ENCODE measurements at regions not wholly inside any gene's neighbourhood (a gene's known extent, or its start where the extent isn't known, plus 50 kb on each side); places are given as distances from the start of the nearest gene placed in this dataset.

DNA sequence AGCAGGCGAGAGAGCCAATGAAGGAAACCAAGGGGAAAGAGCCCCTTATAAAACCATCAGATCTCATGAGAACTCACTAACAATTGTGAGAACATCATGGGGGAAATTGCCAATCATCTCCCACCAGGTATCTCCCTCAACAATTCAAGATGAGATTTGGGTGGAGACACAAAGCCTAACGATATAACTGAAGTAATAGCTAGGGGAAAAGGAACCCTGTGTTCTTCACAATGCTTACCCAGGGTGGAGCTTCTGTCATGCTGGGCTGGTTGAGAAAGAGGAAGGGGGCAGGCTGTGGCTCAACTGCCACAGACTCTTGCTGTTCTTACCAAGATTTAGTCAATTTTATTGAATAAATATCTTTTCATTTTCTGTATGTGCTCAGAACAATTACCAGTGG, 392.1 kb upstream of the HS6ST1 start:
- Histone ChIP-seq H3K9me3 (ENCODE audit: control insufficient read depth in 2 of 3, low read length in 3 of 3) (peaks cover 0 to 16% (median 6%) of the 10 kb centered on the region in 3 experiments), H3K36me3 (ENCODE audit: control insufficient read depth in 2 of 3, insufficient read depth in 3 of 3, low read length in 3 of 3) (no peaks in the 10 kb centered on the region), H3K4me1 (ENCODE audit: control insufficient read depth in 2 of 2, insufficient read depth in 2 of 2, low read length in 2 of 2) (no peaks in the 10 kb centered on the region), H3K27ac (ENCODE audit: low read depth, low read length) (no peak overlapping the region), H3K4me3 (ENCODE audit: low read length) (no peak overlapping the region), H3K27me3 (ENCODE audit: control insufficient read depth in 2 of 2, insufficient read depth in 2 of 2, low read length in 2 of 2) (no peaks in the 10 kb centered on the region)
- Mint-ChIP-seq H3K27ac (no peak overlapping the region), H3K4me3 (no peak overlapping the region), H3K27me3 (peaks cover 6 to 28% (median 20%) of the 10 kb centered on the region in 5 donors), H3K9me3 (peaks cover 5 to 42% (median 23%) of the 10 kb centered on the region in 11 donors), H3K4me1 (no peaks in the 10 kb centered on the region), H3K36me3 (peaks cover 0 to 21% (median 0%) of the 10 kb centered on the region in 5 donors)
- DNase-seq (no peak), ATAC-seq (peak; percentile 61)
- ChIA-PET CTCF (interaction anchor here (0.6 kb wide), 1 partner anchor 103 kb away, joined by 3 read pairs; no protein-coding TSS in a partner anchor), POLR2A (no interaction called here)
- intact Hi-C loops (cut with micrococcal nuclease) = no loop called here

DNA sequence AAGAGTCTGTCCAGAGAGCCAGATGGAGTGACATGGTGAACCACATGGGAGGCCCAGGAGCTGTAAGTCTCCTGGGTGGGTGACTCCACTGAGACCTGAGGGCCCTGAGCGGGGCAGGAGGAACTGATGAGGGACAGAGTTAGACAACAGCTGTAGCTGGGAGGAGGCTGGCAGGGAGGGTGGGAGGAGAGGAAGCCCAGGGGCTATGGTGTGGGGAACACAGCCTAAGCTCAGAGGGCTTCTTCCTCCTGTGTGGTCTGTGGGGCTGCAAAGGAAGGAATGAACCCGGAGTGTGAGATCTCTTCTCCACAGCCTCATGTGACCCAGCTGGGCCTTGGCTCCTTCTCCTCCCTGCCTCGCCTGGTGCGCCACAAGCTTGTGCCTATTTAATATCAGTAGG, 395.6 kb upstream of the HS6ST1 start:
- Mint-ChIP-seq H3K9me3 (peaks cover 0 to 14% (median 12%) of the 10 kb centered on the region in 11 donors), H3K27ac (no peak overlapping the region), H3K27me3 (peaks cover 18 to 54% (median 29%) of the 10 kb centered on the region in 5 donors), H3K4me3 (no peak overlapping the region), H3K4me1 (no peaks in the 10 kb centered on the region), H3K36me3 (peaks cover 0 to 12% (median 0%) of the 10 kb centered on the region in 5 donors)
- Histone ChIP-seq H3K4me1 (ENCODE audit: control insufficient read depth in 2 of 2, insufficient read depth in 2 of 2, low read length in 2 of 2) (no peaks in the 10 kb centered on the region), H3K27me3 (ENCODE audit: control insufficient read depth in 2 of 2, insufficient read depth in 2 of 2, low read length in 2 of 2) (no peaks in the 10 kb centered on the region), H3K36me3 (ENCODE audit: control insufficient read depth in 2 of 3, insufficient read depth in 3 of 3, low read length in 3 of 3) (no peaks in the 10 kb centered on the region), H3K27ac (ENCODE audit: low read depth, low read length) (no peak overlapping the region), H3K9me3 (ENCODE audit: control insufficient read depth in 2 of 3, low read length in 3 of 3) (no peaks in the 10 kb centered on the region), H3K4me3 (ENCODE audit: low read length) (no peak overlapping the region)
- ChIA-PET POLR2A (no interaction called here), CTCF (no interaction called here)
- intact Hi-C loops (cut with micrococcal nuclease) = no loop called here
- no peak for DNase-seq
- peak; percentile 38 for ATAC-seq

DNA sequence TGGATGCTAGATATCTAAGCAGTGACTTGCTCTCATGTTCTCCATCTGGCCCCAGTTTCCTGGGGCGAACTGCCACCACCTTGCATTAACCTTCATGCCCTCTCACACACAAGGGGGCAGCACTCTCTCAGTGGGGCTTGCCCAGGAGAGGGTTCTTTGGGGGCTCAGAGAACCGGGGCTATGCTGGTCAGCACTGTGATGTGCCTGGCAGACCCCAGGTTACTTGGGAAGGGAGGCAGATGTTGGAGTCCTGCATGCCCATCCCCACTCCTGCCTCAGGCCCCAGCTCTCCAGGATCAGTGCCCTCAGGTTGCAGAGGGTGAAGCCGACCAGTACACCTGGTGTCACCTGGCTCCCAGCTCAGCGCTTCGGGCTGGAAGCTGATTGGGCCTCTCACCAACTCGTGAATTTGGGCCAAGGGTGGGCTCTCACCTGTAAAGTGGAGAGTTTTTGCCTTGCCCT, 396.2 kb upstream of the HS6ST1 start:
- H3K27ac ChIP-seq (ENCODE audit: low read depth, low read length) = no peak overlapping the region
- Mint-ChIP-seq H3K4me3 (no peak overlapping the region), H3K9me3 (peaks cover 0 to 9% (median 7%) of the 10 kb centered on the region in 11 donors), H3K27me3 (peaks cover 18 to 54% (median 29%) of the 10 kb centered on the region in 5 donors), H3K27ac (no peak overlapping the region), H3K36me3 (peaks cover 0 to 6% (median 0%) of the 10 kb centered on the region in 5 donors), H3K4me1 (no peaks in the 10 kb centered on the region)
- no peak overlapping the region for H3K4me3 ChIP-seq (ENCODE audit: low read length)
- DNase-seq = no peak
- intact Hi-C loops (cut with micrococcal nuclease) = no loop called here
- H3K9me3 ChIP-seq (ENCODE audit: control insufficient read depth in 2 of 3, low read length in 3 of 3) = no peaks in the 10 kb centered on the region
- no peaks in the 10 kb centered on the region for H3K36me3 ChIP-seq (ENCODE audit: control insufficient read depth in 2 of 3, insufficient read depth in 3 of 3, low read length in 3 of 3)
- H3K4me1 ChIP-seq (ENCODE audit: control insufficient read depth in 2 of 2, insufficient read depth in 2 of 2, low read length in 2 of 2) = no peaks in the 10 kb centered on the region
- CTCF ChIA-PET = no interaction called here
- no peak for ATAC-seq
- POLR2A ChIA-PET = no interaction called here
- H3K27me3 ChIP-seq (ENCODE audit: control insufficient read depth in 2 of 2, insufficient read depth in 2 of 2, low read length in 2 of 2) = no peaks in the 10 kb centered on the region

DNA sequence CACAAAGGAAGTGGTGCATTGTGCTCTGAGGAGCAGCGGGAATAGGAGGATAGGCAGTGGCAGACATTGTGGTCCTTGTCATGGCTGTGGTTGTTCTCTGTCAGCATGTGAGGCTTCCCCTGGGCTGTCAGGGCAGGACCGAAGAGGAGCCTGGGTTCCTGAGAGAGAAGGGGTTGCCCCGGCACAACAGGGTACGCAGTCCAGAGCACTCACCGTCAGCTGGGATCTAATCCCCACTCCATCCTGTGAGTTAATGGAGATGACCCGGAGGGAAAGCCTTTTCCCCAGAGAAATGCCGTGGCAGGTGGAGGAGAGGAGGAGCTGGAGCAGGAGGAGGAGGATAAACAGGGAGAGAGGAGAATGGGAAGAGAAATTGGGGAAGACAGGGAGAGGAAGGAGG, 396.7 kb upstream of the HS6ST1 start:
- no peak for ATAC-seq
- Mint-ChIP-seq H3K36me3 (peaks cover 0 to 3% (median 0%) of the 10 kb centered on the region in 5 donors), H3K4me1 (no peaks in the 10 kb centered on the region), H3K27me3 (peaks cover 20 to 54% (median 29%) of the 10 kb centered on the region in 5 donors), H3K9me3 (peaks cover 0 to 4% (median 2%) of the 10 kb centered on the region in 11 donors), H3K27ac (no peak overlapping the region), H3K4me3 (no peak overlapping the region)
- Histone ChIP-seq H3K4me3 (ENCODE audit: low read length) (no peak overlapping the region), H3K27me3 (ENCODE audit: control insufficient read depth in 2 of 2, insufficient read depth in 2 of 2, low read length in 2 of 2) (no peaks in the 10 kb centered on the region), H3K36me3 (ENCODE audit: control insufficient read depth in 2 of 3, insufficient read depth in 3 of 3, low read length in 3 of 3) (no peaks in the 10 kb centered on the region), H3K27ac (ENCODE audit: low read depth, low read length) (no peak overlapping the region), H3K9me3 (ENCODE audit: control insufficient read depth in 2 of 3, low read length in 3 of 3) (no peaks in the 10 kb centered on the region), H3K4me1 (ENCODE audit: control insufficient read depth in 2 of 2, insufficient read depth in 2 of 2, low read length in 2 of 2) (no peaks in the 10 kb centered on the region)
- ChIA-PET POLR2A (no interaction called here), CTCF (no interaction called here)
- no peak for DNase-seq
- intact Hi-C loops (cut with micrococcal nuclease) = no loop called here

DNA sequence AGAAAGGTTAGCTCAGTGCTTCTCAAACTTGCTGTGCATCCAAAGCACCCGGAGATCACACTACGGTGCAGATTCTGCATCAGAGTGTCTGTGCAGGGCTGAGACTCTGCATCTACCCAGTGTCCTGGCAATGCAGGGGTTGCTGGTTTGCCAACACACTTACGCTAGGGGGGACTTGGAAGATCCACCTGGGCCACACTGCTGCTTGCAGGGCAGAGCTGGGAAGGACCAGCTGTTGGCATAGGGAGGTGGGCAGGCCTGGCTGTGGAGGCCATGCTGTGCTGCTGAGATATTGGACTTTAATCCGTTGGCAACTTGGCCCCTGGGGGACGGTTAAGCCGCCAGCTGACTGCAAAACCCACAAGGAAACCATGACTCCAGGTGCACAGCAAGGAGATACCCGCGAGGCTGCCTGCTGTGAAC, 397.6 kb upstream of the HS6ST1 start:
- Mint-ChIP-seq H3K36me3 (no peaks in the 10 kb centered on the region), H3K4me1 (no peaks in the 10 kb centered on the region), H3K4me3 (no peak overlapping the region), H3K9me3 (peaks cover 0 to 3% (median 0%) of the 10 kb centered on the region in 11 donors), H3K27ac (no peak overlapping the region), H3K27me3 (peaks cover 22 to 54% (median 29%) of the 10 kb centered on the region in 5 donors)
- Histone ChIP-seq H3K4me1 (ENCODE audit: control insufficient read depth in 2 of 2, insufficient read depth in 2 of 2, low read length in 2 of 2) (no peaks in the 10 kb centered on the region), H3K9me3 (ENCODE audit: control insufficient read depth in 2 of 3, low read length in 3 of 3) (no peaks in the 10 kb centered on the region), H3K27ac (ENCODE audit: low read depth, low read length) (no peak overlapping the region), H3K27me3 (ENCODE audit: control insufficient read depth in 2 of 2, insufficient read depth in 2 of 2, low read length in 2 of 2) (no peaks in the 10 kb centered on the region), H3K4me3 (ENCODE audit: low read length) (no peak overlapping the region), H3K36me3 (ENCODE audit: control insufficient read depth in 2 of 3, insufficient read depth in 3 of 3, low read length in 3 of 3) (no peaks in the 10 kb centered on the region)
- intact Hi-C loops (cut with micrococcal nuclease) = no loop called here
- ATAC-seq = no peak
- ChIA-PET POLR2A (no interaction called here), CTCF (no interaction called here)
- no peak for DNase-seq

DNA sequence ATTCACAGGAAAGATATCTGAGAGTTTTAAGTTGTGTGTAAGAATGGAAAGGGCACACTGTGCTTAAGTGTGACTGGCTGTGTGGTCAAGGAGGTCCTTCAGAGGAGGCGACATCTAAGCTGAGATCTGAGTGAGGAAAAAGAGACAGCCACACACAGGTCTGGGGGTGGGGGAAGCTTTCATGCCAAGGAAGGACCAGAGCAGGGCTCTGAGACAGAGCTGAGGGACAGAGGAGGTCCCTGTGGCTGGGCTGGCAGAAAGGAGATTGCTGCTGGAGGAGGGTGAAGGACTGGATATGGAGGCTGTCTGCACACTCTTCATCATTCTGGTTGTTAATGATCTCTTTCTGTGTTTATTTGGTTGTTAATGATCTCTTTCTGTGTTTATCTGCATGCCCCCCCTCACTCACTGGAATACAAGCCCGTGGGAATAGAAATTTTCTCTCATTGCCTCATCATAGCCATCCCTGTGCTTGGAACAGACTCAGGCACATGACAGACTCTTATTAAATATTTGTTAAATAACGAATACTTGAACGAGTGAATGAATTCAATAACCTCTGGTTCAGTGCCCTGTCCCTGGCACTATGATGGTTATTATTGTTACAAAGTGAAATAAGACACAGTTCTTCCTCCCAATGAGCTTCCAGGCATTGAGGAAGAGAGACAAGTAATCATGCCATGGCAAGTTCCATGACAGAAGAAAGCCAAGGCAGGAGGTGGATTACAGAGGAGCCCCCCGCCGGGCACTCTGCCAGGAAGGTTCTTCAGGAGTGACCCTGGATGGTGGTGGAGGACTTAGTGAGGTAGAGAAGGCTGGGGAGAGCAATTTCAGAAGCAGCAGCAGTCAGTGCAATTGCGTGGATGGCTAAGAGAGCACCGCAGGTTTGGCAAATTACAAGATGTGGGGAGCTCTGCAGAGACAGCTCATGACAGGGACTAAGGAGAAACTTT, 399.4 kb upstream of the HS6ST1 start:
- no peaks in the 10 kb centered on the region for H3K27me3 ChIP-seq (ENCODE audit: control insufficient read depth in 2 of 2, insufficient read depth in 2 of 2, low read length in 2 of 2)
- intact Hi-C loops (cut with micrococcal nuclease) = no loop called here
- H3K36me3 Mint-ChIP-seq = no peaks in the 10 kb centered on the region
- ChIA-PET CTCF (no interaction called here), POLR2A (no interaction called here)
- no peak overlapping the region for H3K4me3 Mint-ChIP-seq
- peaks cover 20 to 44% (median 22%) of the 10 kb centered on the region in 5 donors for H3K27me3 Mint-ChIP-seq
- H3K9me3 ChIP-seq (ENCODE audit: control insufficient read depth in 2 of 3, low read length in 3 of 3) = no peaks in the 10 kb centered on the region
- H3K36me3 ChIP-seq (ENCODE audit: control insufficient read depth in 2 of 3, insufficient read depth in 3 of 3, low read length in 3 of 3) = no peaks in the 10 kb centered on the region
- H3K4me3 ChIP-seq (ENCODE audit: low read length) = no peak overlapping the region
- ATAC-seq (no peak), DNase-seq (no peak)
- H3K27ac Mint-ChIP-seq = no peak overlapping the region
- H3K4me1 Mint-ChIP-seq = no peaks in the 10 kb centered on the region
- H3K9me3 Mint-ChIP-seq = peaks cover 0 to 3% (median 0%) of the 10 kb centered on the region in 11 donors
- H3K27ac ChIP-seq (ENCODE audit: low read depth, low read length) = no peak overlapping the region
- no peaks in the 10 kb centered on the region for H3K4me1 ChIP-seq (ENCODE audit: control insufficient read depth in 2 of 2, insufficient read depth in 2 of 2, low read length in 2 of 2)

Data from naive thymus-derived CD4-positive, alpha-beta T cell (primary cell).